Ovary (tissue), 7 donors: ENCODE measurements at regions not wholly inside any gene's neighbourhood (a gene's known extent, or its start where the extent isn't known, plus 50 kb on each side); places are given as distances from the start of the nearest gene placed in this dataset.

ENCODE experiments used
- DNase-seq, 5 donors: peaks; one replicate each; pipeline ENCODE4 v3.0.0-alpha.2; 2019 to 2020
- H3K27ac ChIP-seq, 2 donors: fragments of 200-600 bp; one replicate each; pipeline versions ENCODE4 v1.5.1 to v1.8.0; 2019 to 2022
- H3K27me3 ChIP-seq: fragments of 200-600 bp; one replicate; pipeline ENCODE4 v1.8.0; 2022
- H3K36me3 ChIP-seq: fragments of 200-600 bp; sonication (generic); one replicate; pipeline ENCODE4 v1.5.1; 2019
- H3K4me1 ChIP-seq: one replicate; pipeline ENCODE4 v1.8.1; 2013; ENCODE audit warnings: mild to moderate bottlenecking, moderate library complexity; ENCODE audit not compliant: insufficient read depth
- H3K4me3 ChIP-seq: fragments of 200-600 bp; sonication (generic); one replicate; pipeline ENCODE4 v1.5.1; 2017
- H3K9me3 ChIP-seq, 2 donors: fragments of 200-600 bp in 1 of 2; sonication (generic) in 1 of 2; one replicate each; pipeline versions ENCODE4 v1.5.1 to v1.8.1; 2013 to 2019; ENCODE audit warnings: mild to moderate bottlenecking in 1 of 2, moderate library complexity in 1 of 2
- CTCF ChIP-seq, 3 donors: fragments of 450-650 bp in 2 of 3; fragments of 200-600 bp in 1 of 3; IDR thresholded peaks; one replicate each; pipeline versions ENCODE4 v1.5.1 to v1.8.0; 2016 to 2022; ENCODE audit warnings: antibody characterized with exemption in 3 of 3, mild to moderate bottlenecking in 1 of 3
- EP300 ChIP-seq: sonication (generic); formaldehyde crosslinking; IDR thresholded peaks from one replicate; pipeline ENCODE4 v1.6.1; 2017; ENCODE audit warnings: antibody characterized with exemption
- POLR2A ChIP-seq: fragments of 450-650 bp; IDR thresholded peaks from one replicate; pipeline ENCODE4 v1.6.1; 2017; ENCODE audit warnings: antibody characterized with exemption, mild to moderate bottlenecking, moderate library complexity
- WGBS, 3 donors: extraction: QIAGEN DNeasy Blood & Tissue Kit in 1 of 3; methylation state at CpG; one replicate each; pipeline versions ENCODE4 v1.1.5 to v1.1.7; 2013 to 2017; 5-methylcytosine and 5-hydroxymethylcytosine counted together
- intact Hi-C, 4 donors: fragments of 100-400 bp; cut with DNase I; formaldehyde crosslinking; loops; one replicate each; pipeline versions ENCODE4 v1.11.0 to v1.15.1; 2022 to 2023
- donor health status: DM: no; HTN: no; CAD: no; lungs with moderate emphysema.
- donor health status: DM: no; HTN: no; CAD: no.
- donor health status: Bipolar disorder and iron deficiency.
- donor health status: DM: no; HTN: no; CAD: no.
- donor health status: DM: yes; HTN: yes; CAD: no.

GRCh38 chrY:19059733-19060132, 286.2 kb upstream of the HSFY2 start:
- Histone ChIP-seq H3K27me3 (no peaks in the 10 kb centered on the region), H3K27ac (no peak overlapping the region), H3K36me3 (no peaks in the 10 kb centered on the region), H3K9me3 (no peaks in the 10 kb centered on the region), H3K4me1 (no peaks in the 10 kb centered on the region), H3K4me3 (no peak overlapping the region)
- no peak for TF ChIP-seq CTCF (IDR thresholded peaks at IDR 0.05)
- TF ChIP-seq EP300 = no peak
- TF ChIP-seq POLR2A = no peak
- intact Hi-C loops = no loop called here
- DNase-seq = no peak
- no CpG with 5 or more reads among the region's 3 CpGs for WGBS, 3 donors

DNA sequence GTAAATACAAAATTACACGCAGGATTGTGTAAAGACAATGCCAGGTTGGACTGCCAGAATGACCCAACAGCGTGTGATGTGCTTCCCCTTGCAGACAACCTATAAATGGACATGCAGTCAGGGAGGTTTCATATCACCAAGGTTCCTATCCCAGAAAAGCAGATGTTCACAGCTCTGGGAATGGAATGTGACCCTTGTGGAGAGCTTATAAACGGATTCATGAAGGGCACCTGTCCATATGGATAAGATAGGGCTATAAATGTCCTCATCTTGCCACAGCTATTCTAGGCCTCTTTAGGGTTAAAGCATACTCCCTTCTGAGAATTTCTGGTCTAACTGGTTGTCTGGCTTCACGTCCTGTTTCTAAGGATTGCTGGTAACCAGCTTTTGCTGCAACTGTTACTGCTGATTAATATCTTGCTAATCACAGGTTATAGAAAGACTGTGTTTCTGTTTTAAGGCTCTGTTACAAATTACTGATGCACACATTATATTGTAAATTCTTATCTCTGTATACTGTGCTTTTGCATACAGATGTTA, 285.4 kb upstream of the HSFY2 start:
- TF ChIP-seq POLR2A (no peak), EP300 (no peak), CTCF (IDR thresholded peaks at IDR 0.05) (no peak)
- Histone ChIP-seq H3K27me3 (no peaks in the 10 kb centered on the region), H3K27ac (no peak overlapping the region), H3K4me3 (no peak overlapping the region), H3K9me3 (no peaks in the 10 kb centered on the region), H3K4me1 (no peaks in the 10 kb centered on the region), H3K36me3 (no peaks in the 10 kb centered on the region)
- intact Hi-C loops = no loop called here
- no CpG with 5 or more reads among the region's 4 CpGs for WGBS, 3 donors
- DNase-seq = no peak

GRCh38 chrY:19056138-19056469, 282.6 kb upstream of the HSFY2 start:
- no peak for TF ChIP-seq POLR2A
- TF ChIP-seq EP300 = no peak
- no peak for TF ChIP-seq CTCF (IDR thresholded peaks at IDR 0.05)
- no peaks in the 10 kb centered on the region for H3K36me3 ChIP-seq
- H3K27ac ChIP-seq = no peak overlapping the region
- no peaks in the 10 kb centered on the region for H3K9me3 ChIP-seq
- WGBS, 3 donors = no CpG with 5 or more reads among the region's 1 CpG
- intact Hi-C loops = no loop called here
- H3K4me1 ChIP-seq = no peaks in the 10 kb centered on the region
- DNase-seq = no peak
- H3K27me3 ChIP-seq = no peaks in the 10 kb centered on the region
- H3K4me3 ChIP-seq = no peak overlapping the region

- intact Hi-C loops = no loop called here
- Histone ChIP-seq H3K4me3 (no peak overlapping the region), H3K27me3 (no peaks in the 10 kb centered on the region), H3K27ac (no peak overlapping the region), H3K9me3 (no peaks in the 10 kb centered on the region), H3K4me1 (no peaks in the 10 kb centered on the region), H3K36me3 (no peaks in the 10 kb centered on the region)
- TF ChIP-seq CTCF (IDR thresholded peaks at IDR 0.05) (no peak), POLR2A (no peak), EP300 (no peak)
- no CpG with 5 or more reads among the region's 5 CpGs for WGBS, 3 donors
- no peak for DNase-seq
Observed at GRCh38 chrY:19055232-19056137, 281.9 kb upstream of the HSFY2 start.
